ENCODE measurements at regions not wholly inside any gene's neighbourhood (a gene's known extent, or its start where the extent isn't known, plus 50 kb on each side); places are given as distances from the start of the nearest gene placed in this dataset.

GRCh38 chr15:95804484-95804883 lies 526.0 kb upstream of the NR2F2 start:
- no peak for ATAC-seq (ENCODE audit: insufficient read depth, low read depth)
- Histone ChIP-seq H3K4me3 (ENCODE audit: low read depth in 1 of 2, low read length in 2 of 2) (no peak overlapping the region), H3K27me3 (ENCODE audit: insufficient read depth, low read length, poor library complexity) (no peaks in the 10 kb centered on the region), H3K9ac (ENCODE audit: low read depth, low read length) (no peak overlapping the region), H3K4me2 (ENCODE audit: insufficient read depth, low read length) (no peak overlapping the region), H3K9me3 (ENCODE audit: insufficient read depth, low read length, severe bottlenecking) (no peaks in the 10 kb centered on the region), H2AFZ (ENCODE audit: low read depth, low read length) (no peak overlapping the region), H4K20me1 (ENCODE audit: insufficient read depth, low read length) (no peaks in the 10 kb centered on the region), H3K79me2 (ENCODE audit: insufficient read depth, low read length) (no peaks in the 10 kb centered on the region), H3K36me3 (ENCODE audit: insufficient read depth, low read length) (no peaks in the 10 kb centered on the region), H3K27ac (ENCODE audit: low read length) (no peak overlapping the region), H3K4me1 (ENCODE audit: insufficient read depth, low read length) (peaks cover 5% of the 10 kb centered on the region)
- TF ChIP-seq CTCF (IDR thresholded peaks at IDR 0.05; ENCODE audit: borderline replicate concordance, extremely low read depth, low read length, poor library complexity, severe bottlenecking) (no peak), EZH2 (IDR thresholded peaks at IDR 0.05; ENCODE audit: borderline replicate concordance, low read depth, low read length, severe bottlenecking) (no peak)
- DNase-seq, result no peak

GRCh38 chr15:95812491-95812890 lies 518.0 kb upstream of the NR2F2 start:
- TF ChIP-seq CTCF (IDR thresholded peaks at IDR 0.05; ENCODE audit: borderline replicate concordance, extremely low read depth, low read length, poor library complexity, severe bottlenecking), result no peak
- TF ChIP-seq EZH2 (IDR thresholded peaks at IDR 0.05; ENCODE audit: borderline replicate concordance, low read depth, low read length, severe bottlenecking), result no peak
- H3K79me2 ChIP-seq (ENCODE audit: insufficient read depth, low read length), result no peaks in the 10 kb centered on the region
- no peak overlapping the region for H2AFZ ChIP-seq (ENCODE audit: low read depth, low read length)
- ATAC-seq (ENCODE audit: insufficient read depth, low read depth) (no peak), DNase-seq (no peak)
- no peak overlapping the region for H3K9ac ChIP-seq (ENCODE audit: low read depth, low read length)
- H3K9me3 ChIP-seq (ENCODE audit: insufficient read depth, low read length, severe bottlenecking), result no peaks in the 10 kb centered on the region
- no peak overlapping the region for H3K4me3 ChIP-seq (ENCODE audit: low read depth in 1 of 2, low read length in 2 of 2)
- no peaks in the 10 kb centered on the region for H3K36me3 ChIP-seq (ENCODE audit: insufficient read depth, low read length)
- no peaks in the 10 kb centered on the region for H4K20me1 ChIP-seq (ENCODE audit: insufficient read depth, low read length)
- H3K4me1 ChIP-seq (ENCODE audit: insufficient read depth, low read length), result no peaks in the 10 kb centered on the region
- H3K27me3 ChIP-seq (ENCODE audit: insufficient read depth, low read length, poor library complexity), result no peaks in the 10 kb centered on the region
- no peak overlapping the region for H3K4me2 ChIP-seq (ENCODE audit: insufficient read depth, low read length)
- no peak overlapping the region for H3K27ac ChIP-seq (ENCODE audit: low read length)

GRCh38 chr15:95814908-95815307 lies 515.6 kb upstream of the NR2F2 start:
- Histone ChIP-seq H3K79me2 (ENCODE audit: insufficient read depth, low read length) (no peaks in the 10 kb centered on the region), H3K4me1 (ENCODE audit: insufficient read depth, low read length) (no peaks in the 10 kb centered on the region), H2AFZ (ENCODE audit: low read depth, low read length) (no peak overlapping the region), H3K4me2 (ENCODE audit: insufficient read depth, low read length) (no peak overlapping the region), H4K20me1 (ENCODE audit: insufficient read depth, low read length) (no peaks in the 10 kb centered on the region), H3K27ac (ENCODE audit: low read length) (no peak overlapping the region), H3K4me3 (ENCODE audit: low read depth in 1 of 2, low read length in 2 of 2) (no peak overlapping the region), H3K27me3 (ENCODE audit: insufficient read depth, low read length, poor library complexity) (no peaks in the 10 kb centered on the region), H3K9ac (ENCODE audit: low read depth, low read length) (no peak overlapping the region), H3K36me3 (ENCODE audit: insufficient read depth, low read length) (no peaks in the 10 kb centered on the region), H3K9me3 (ENCODE audit: insufficient read depth, low read length, severe bottlenecking) (no peaks in the 10 kb centered on the region)
- TF ChIP-seq CTCF (IDR thresholded peaks at IDR 0.05; ENCODE audit: borderline replicate concordance, extremely low read depth, low read length, poor library complexity, severe bottlenecking) (no peak), EZH2 (IDR thresholded peaks at IDR 0.05; ENCODE audit: borderline replicate concordance, low read depth, low read length, severe bottlenecking) (no peak)
- ATAC-seq (ENCODE audit: insufficient read depth, low read depth) (no peak), DNase-seq (no peak)

- Histone ChIP-seq H3K27me3 (ENCODE audit: insufficient read depth, low read length, poor library complexity) (no peaks in the 10 kb centered on the region), H4K20me1 (ENCODE audit: insufficient read depth, low read length) (no peaks in the 10 kb centered on the region), H3K4me2 (ENCODE audit: insufficient read depth, low read length) (no peak overlapping the region), H3K4me1 (ENCODE audit: insufficient read depth, low read length) (no peaks in the 10 kb centered on the region), H2AFZ (ENCODE audit: low read depth, low read length) (no peak overlapping the region), H3K9me3 (ENCODE audit: insufficient read depth, low read length, severe bottlenecking) (no peaks in the 10 kb centered on the region), H3K4me3 (ENCODE audit: low read depth in 1 of 2, low read length in 2 of 2) (no peak overlapping the region), H3K79me2 (ENCODE audit: insufficient read depth, low read length) (no peaks in the 10 kb centered on the region), H3K36me3 (ENCODE audit: insufficient read depth, low read length) (no peaks in the 10 kb centered on the region), H3K9ac (ENCODE audit: low read depth, low read length) (no peak overlapping the region), H3K27ac (ENCODE audit: low read length) (no peak overlapping the region)
- DNase-seq (no peak), ATAC-seq (ENCODE audit: insufficient read depth, low read depth) (no peak)
- no peak for TF ChIP-seq CTCF (IDR thresholded peaks at IDR 0.05; ENCODE audit: borderline replicate concordance, extremely low read depth, low read length, poor library complexity, severe bottlenecking)
- TF ChIP-seq EZH2 (IDR thresholded peaks at IDR 0.05; ENCODE audit: borderline replicate concordance, low read depth, low read length, severe bottlenecking), result no peak
Measured at GRCh38 chr15:95816591-95816990, 513.9 kb upstream of the NR2F2 start.
